Esophagus muscularis mucosa (tissue), 3 donors: ENCODE measurements at regions not wholly inside any gene's neighbourhood (a gene's known extent, or its start where the extent isn't known, plus 50 kb on each side); places are given as distances from the start of the nearest gene placed in this dataset.
"Not testable (repeated sequence)": the region's sequence is repeated elsewhere in the genome, so short reads cannot be mapped to it uniquely, and the experiment has no call there.

Source experiments
- CTCF ChIP-seq, 3 experiments: fragments of 200-600 bp in 2 of 3; fragments of 450-650 bp in 1 of 3; sonication (generic) in 2 of 3; IDR thresholded peaks; one replicate each; pipeline ENCODE4 v1.5.1; 2017 to 2019; ENCODE audit warnings: antibody characterized with exemption in 3 of 3, mild to moderate bottlenecking in 2 of 3, moderate library complexity in 1 of 3
- POLR2AphosphoS5 ChIP-seq, 2 donors: sonication (generic); formaldehyde crosslinking; IDR thresholded peaks; one replicate each; pipeline ENCODE4 v1.6.1; 2017; ENCODE audit warnings: antibody characterized with exemption in 2 of 2

- TF ChIP-seq CTCF, POLR2AphosphoS5 (IDR thresholded peaks at IDR 0.05): not testable (repeated sequence)
Measured at GRCh38 chr14:106163812-106164211, 637.4 kb downstream of the TMEM121 start.
